ENCODE measurements at regions not wholly inside any gene's neighbourhood (a gene's known extent, or its start where the extent isn't known, plus 50 kb on each side); places are given as distances from the start of the nearest gene placed in this dataset.

DNA sequence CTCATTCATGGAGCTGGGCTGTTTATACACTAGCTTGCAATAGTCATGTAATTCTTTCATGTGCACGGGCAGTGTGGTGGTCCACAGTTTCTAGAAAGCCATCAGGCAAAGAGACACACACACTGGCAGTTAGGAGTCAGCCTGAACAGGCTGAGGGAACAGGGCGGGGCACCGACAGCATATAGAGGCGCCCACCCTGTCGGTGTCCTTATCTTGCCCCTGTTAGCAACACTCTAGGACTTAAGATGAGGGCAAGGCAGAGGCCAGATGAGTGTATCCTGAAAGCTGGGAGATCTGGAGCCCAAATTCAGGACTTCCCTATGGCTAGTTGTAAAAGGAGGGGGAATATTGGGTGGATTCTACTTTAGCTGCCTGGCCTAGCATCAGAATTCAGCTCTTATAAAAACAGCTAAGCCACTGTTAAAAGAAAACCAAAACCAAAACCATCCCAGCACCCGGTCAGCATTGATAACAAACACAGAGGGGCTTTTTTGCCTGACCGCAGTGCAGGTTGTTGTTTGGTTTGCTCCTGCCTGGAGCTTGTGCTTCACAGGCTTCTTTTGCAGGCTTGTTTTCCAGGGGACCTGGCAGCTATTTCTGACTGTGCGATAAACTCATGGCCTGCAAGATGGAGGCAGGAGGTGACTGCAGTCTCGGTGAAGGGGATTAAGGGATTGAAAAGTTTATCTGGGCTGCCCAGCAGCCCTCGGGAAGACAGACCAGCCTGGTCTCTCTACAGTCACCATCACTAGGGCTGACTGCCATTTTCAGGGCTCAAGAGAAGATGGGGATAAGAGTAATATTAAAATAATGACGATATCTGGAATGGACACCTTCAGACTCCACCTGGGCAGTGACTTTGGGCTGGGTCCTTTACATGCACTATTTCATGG, 638.9 kb downstream of the MID1IP1 start:
- no peak for DNase-seq (ENCODE audit: low spot score)

- DNase-seq (ENCODE audit: low spot score): no peak
Observed at GRCh38 chrX:39440799-39441284, 639.6 kb downstream of the MID1IP1 start.

DNA sequence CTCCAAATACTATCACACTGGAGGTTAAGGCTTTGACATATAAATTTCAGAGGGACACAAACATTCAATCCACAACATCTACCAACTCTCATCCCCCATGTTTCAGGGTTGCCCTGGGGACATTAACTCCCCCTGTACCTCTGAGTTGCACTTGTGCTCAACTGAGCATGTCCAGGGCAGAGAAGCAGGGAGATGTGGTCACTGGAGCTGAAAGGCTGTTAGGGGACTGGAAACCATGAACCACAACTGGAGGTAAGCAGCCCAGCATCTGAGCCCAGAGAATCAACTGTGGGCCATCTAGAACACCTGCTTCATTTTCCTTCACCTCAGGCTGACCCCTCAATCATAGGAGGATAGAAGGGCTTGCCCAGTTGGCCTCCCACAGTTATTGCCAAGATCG, 641.1 kb downstream of the MID1IP1 start:
- DNase-seq (ENCODE audit: low spot score): no peak

GRCh38 chrX:39443240-39443639, 642.0 kb downstream of the MID1IP1 start:
- DNase-seq (ENCODE audit: low spot score): no peak

DNA sequence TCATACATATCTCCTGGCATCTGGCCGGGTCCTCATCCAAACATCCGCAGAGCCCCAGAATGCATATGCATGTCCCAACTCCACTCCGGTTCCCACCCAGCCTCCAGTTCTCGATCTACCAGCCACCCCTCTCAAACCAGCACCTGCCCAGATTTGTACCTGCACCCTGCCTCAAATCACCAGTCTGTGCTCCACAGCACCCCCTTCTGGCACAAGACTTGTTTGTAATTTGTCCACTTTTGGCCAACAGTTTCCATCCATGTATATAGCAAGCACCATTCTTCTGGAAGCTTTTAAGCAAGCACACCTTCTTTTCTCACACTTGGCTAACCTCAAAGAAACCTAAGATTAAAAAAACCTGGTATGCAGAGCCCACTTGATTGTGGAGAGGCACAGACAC, 644.1 kb downstream of the MID1IP1 start:
- no peak for DNase-seq (ENCODE audit: low spot score)

- DNase-seq (ENCODE audit: low spot score): no peak
Observed at GRCh38 chrX:39449352-39449751, 648.1 kb downstream of the MID1IP1 start.

- no peak for DNase-seq (ENCODE audit: low spot score)
Observed at GRCh38 chrX:39450234-39450977, 647.4 kb downstream of the BCOR start.

- DNase-seq (ENCODE audit: low spot score): no peak
Observed at GRCh38 chrX:39451046-39451445, 646.7 kb downstream of the BCOR start.

DNA sequence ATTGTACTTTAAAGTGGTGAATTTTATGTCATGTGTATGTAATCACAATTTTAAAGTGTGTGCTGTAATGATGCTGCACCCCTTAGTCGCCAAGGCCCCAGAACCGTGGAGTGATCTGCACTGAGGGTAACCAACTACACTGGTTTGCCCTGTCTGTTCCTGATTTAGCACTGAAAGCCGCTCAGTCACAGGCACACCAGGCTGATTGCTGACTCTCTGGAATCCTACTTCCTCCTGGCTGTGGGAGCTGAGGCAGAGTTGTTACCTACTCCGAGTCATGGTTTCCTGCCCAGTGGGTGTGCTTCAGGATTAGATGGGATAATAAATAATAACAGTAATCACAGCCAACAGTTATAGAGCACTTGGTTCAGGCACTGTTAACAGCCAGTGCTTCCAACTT, 645.4 kb downstream of the BCOR start:
- no peak for DNase-seq (ENCODE audit: low spot score)

GRCh38 chrX:39453889-39454621, 643.7 kb downstream of the BCOR start:
- no peak for DNase-seq (ENCODE audit: low spot score)

- DNase-seq (ENCODE audit: low spot score): no peak
Observed at GRCh38 chrX:39456894-39457604, 640.7 kb downstream of the BCOR start.

- DNase-seq (ENCODE audit: low spot score): no peak
Observed at GRCh38 chrX:39458779-39459178, 639.0 kb downstream of the BCOR start.

DNA sequence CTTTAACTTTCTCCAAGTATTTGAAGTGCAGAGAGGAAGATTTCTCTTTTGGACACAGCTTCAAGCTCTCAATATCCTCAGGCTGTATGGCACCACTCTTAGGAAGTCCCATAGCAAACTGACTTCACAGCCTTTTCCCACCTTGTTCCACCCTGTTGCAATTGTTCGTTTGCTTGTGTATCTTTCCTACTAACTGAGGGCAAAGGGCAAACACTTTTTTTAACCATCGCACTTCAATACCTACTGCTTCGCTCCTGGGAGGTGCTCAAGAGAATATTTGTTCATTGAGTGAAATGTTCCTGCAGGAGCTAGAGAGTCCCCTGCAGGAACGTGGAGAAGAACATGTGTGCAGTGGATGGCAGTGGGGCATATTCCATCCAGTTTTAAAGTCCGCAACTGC, 638.6 kb downstream of the BCOR start:
- DNase-seq (ENCODE audit: low spot score): no peak

DNA sequence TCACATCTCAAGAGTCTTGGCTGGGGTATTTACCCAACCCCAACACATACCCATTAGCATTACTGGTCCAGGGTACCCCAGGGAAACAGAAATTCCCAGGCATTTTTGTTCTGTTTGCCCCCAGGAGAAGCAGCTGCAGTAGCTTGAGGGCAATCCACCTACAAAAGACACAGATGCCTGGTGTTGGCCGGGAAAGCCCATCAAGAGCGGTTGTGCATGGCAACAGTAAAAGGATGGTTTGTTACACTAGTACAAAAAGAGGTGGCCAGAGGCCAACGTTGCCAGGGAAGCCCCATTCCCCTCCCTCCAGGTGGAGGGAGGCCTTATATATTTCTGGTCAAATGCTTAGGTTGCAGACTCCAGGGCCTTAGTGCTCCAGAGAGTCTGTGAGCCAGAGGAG, 637.8 kb downstream of the BCOR start:
- no peak for DNase-seq (ENCODE audit: low spot score)

- DNase-seq (ENCODE audit: low spot score): no peak
Observed at GRCh38 chrX:39460499-39460898, 637.3 kb downstream of the BCOR start.

DNA sequence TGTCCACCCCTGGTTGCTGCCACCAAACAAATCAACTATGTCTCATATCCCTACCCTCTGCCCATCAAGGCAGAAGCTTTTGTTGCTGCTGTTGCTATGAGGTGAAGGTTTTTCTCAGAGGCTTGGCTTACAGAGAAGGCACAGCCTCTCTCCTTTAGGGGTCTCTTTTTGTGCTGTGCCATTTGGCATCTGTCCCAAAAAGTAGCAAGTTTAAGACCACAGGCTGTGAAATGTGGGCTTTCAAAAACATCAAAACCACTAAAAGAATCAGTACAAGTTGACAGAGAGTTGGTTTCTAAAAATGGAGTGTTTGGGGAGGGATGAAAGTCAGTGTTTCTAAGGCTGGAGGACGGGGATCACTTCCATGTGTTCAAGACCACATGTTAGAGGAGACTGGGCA, 634.9 kb downstream of the BCOR start:
- DNase-seq (ENCODE audit: low spot score): no peak

GRCh38 chrX:39464253-39464652, 633.5 kb downstream of the BCOR start:
- no peak for DNase-seq (ENCODE audit: low spot score)

DNA sequence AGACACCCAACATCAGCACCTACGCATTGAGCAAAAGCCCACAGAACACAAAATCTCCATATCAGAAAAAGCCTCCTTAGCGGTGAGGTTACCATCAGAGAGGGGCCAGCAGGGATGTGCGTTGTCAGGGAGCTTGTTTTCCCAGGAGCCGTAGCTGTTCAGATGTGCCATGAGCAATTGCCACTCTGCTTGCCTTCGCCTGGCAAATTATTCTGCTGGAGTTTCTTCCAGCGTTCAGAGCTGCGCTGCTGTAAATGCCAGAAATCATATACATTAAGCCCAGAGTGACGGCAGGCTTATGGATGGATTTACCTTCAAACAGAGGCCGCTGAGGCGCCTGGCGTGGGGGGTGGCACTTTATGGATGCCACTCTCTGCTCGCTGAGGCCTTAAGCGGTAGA, 632.3 kb downstream of the BCOR start:
- DNase-seq (ENCODE audit: low spot score): no peak

- no peak for DNase-seq (ENCODE audit: low spot score)
Observed at GRCh38 chrX:39465906-39466305, 631.9 kb downstream of the BCOR start.

DNA sequence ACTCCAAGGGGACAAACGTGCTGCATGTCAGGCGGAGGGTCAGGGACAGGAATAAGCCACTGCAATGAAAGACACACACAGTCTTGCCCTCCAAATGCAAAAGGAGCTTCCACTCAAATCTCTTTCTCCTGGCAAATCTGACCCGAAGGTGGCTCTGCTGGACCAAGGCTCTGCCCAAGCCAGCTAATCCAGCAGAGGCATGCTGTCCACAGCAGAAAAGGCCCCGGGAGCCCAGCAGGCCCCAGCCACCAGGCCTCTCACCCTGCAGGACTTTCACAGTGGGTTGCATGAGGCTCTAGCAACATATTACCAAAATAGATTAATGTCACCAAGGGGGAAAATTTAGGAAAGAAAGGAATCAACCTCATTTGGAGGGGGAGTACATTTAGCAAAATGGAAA, 628.6 kb downstream of the BCOR start:
- DNase-seq (ENCODE audit: low spot score): no peak

DNA sequence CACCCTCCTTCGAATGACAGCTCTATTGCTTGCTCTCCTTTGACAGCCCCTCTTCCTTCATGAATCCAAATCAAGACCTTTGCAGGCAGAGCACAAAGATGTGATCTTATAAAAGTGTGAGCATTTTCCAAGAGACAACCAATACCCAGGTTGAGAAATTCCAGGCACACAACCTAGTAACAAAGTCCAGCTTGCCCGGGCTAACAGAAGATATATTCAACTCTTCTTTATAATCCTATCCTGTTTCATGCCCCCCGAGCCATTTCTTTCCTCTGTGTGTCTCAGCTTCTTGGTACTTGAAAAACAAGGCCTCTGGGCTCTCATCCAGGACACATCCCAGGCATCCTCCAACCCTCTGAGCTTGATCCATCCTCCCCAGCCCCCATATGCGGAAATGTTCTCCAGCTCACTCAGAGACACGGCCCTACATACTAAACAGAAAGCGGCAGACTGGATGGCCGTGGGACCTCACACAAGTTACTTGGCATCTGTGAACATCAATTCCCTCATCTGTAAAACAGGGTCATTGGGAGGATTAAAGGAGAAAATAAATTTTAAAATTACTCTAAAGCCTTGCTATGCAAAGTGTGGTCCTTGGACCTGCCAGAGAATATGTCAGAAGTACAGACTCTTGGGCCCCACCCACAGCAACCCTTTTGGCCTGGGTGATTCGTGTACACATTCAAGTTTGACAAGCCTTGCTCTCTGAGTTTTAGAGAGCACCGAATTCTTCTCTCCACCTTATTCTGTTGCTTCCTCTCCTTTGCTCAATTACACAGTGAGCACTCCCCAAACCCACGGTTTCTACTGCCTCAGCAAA, 627.0 kb downstream of the BCOR start:
- no peak for DNase-seq (ENCODE audit: low spot score)
